Panc1 (cell line): ENCODE measurements at regions not wholly inside any gene's neighbourhood (a gene's known extent, or its start where the extent isn't known, plus 50 kb on each side); places are given as distances from the start of the nearest gene placed in this dataset.

ENCODE experiments used
- ATAC-seq: fragments of 200-7000 bp; cut with Tn5 transposase; 2 replicates; pipeline ENCODE4 v1.9.1; 2020; ENCODE audit warnings: mild to moderate bottlenecking, moderate library complexity
- BruUV-seq: library from RNA; stranded (reverse); fragments of 400-500 nt; replicated peaks from 2 replicates; lab custom pipeline; 2021; lab: Mats Ljungman, UMichigan
- CTCF ChIA-PET: fragments of 300-600 bp; sonication (Branson Sonifier 250); formaldehyde crosslinking; loops from one replicate; lab custom pipeline; 2022; ENCODE audit warnings: antibody characterized with exemption; lab: Charles Lee
- POLR2A ChIA-PET: fragments of 300-600 bp; sonication (Branson Sonifier 250); formaldehyde crosslinking; loops from one replicate; lab custom pipeline; 2022; ENCODE audit warnings: antibody characterized with exemption; lab: Charles Lee
- DNase-seq: peaks from one replicate; pipeline ENCODE4 v3.0.0-alpha.2; 2010; ENCODE audit warnings: low read depth, low spot score
- H3K27ac ChIP-seq: 2 replicates; pipeline ENCODE4 v1.5.1; 2011; ENCODE audit warnings: mild to moderate bottlenecking, low read length, inconsistent platforms
- H3K27me3 ChIP-seq: fragments of 200-500 bp; sonication (Bioruptor generic); 2 replicates; pipeline ENCODE4 v1.6.0; 2014; ENCODE audit warnings: low read length, inconsistent platforms; ENCODE audit not compliant: control insufficient read depth, insufficient read depth
- H3K36me3 ChIP-seq: fragments of 200-500 bp; sonication (Bioruptor generic); 2 replicates; pipeline ENCODE4 v1.5.1; 2014; ENCODE audit warnings: inconsistent platforms, mild to moderate bottlenecking, low read length, moderate library complexity; ENCODE audit not compliant: control insufficient read depth, insufficient read depth
- H3K4me1 ChIP-seq: 2 replicates; pipeline ENCODE4 v1.5.1; 2011; ENCODE audit warnings: inconsistent platforms, mild to moderate bottlenecking, low read length, moderate library complexity; ENCODE audit not compliant: control insufficient read depth, insufficient read depth
- H3K4me3 ChIP-seq, 2 experiments: 2 replicates each; pipeline ENCODE4 v1.5.1; 2011 to 2012; ENCODE audit warnings: low read depth in 2 of 2, low read length in 2 of 2, mild to moderate bottlenecking in 2 of 2, inconsistent platforms in 1 of 2, moderate library complexity in 1 of 2
- H3K9me3 ChIP-seq: fragments of 200-500 bp; sonication (Bioruptor generic); 2 replicates; pipeline ENCODE4 v1.5.1; 2014; ENCODE audit warnings: low read depth, mild to moderate bottlenecking, inconsistent platforms, low read length, moderate library complexity; ENCODE audit not compliant: control insufficient read depth, insufficient read depth
- POLR2AphosphoS5 ChIP-seq: IDR thresholded peaks from 2 replicates; pipeline ENCODE4 v1.6.1; 2012; ENCODE audit warnings: mild to moderate bottlenecking, low read depth, low read length, moderate library complexity
- SIN3A ChIP-seq: IDR thresholded peaks from 2 replicates; pipeline ENCODE4 v1.6.1; 2012; ENCODE audit warnings: low read depth, mild to moderate bottlenecking, low read length, moderate library complexity, borderline replicate concordance; ENCODE audit not compliant: insufficient read depth
- TCF7L2 ChIP-seq: IDR thresholded peaks from 2 replicates; pipeline ENCODE4 v1.6.1; 2011; ENCODE audit warnings: mild to moderate bottlenecking, low read depth, low read length, inconsistent platforms
- in situ Hi-C: cut with HindIII; loops from 2 replicates; pipeline ENCODE4 v1.10.0; 2016; ENCODE audit warnings: low sequenced_read_pairs, low pct_unique_long_range_greater_than_20kb
- intact Hi-C: fragments of 100-400 bp; cut with micrococcal nuclease; formaldehyde crosslinking; loops from one replicate; pipeline ENCODE4 v1.10.0; 2022; ENCODE audit not compliant: unreplicated experiment
- TF ChIP-seq, protein P1 (sequence below): fragments of 450-650 bp; IDR thresholded peaks from 2 replicates; pipeline ENCODE4 v1.5.1; 2017; ENCODE audit warnings: mild to moderate bottlenecking
- TF ChIP-seq, protein P2 (sequence below), 2 experiments: IDR thresholded peaks; 2 replicates each; pipeline ENCODE4 v1.6.1; 2011 to 2012; ENCODE audit warnings: low read depth in 2 of 2, control low read depth in 1 of 2, low read length in 1 of 2, mild to moderate bottlenecking in 1 of 2, moderate library complexity in 1 of 2; ENCODE audit not compliant: insufficient read depth in 1 of 2

DNA sequence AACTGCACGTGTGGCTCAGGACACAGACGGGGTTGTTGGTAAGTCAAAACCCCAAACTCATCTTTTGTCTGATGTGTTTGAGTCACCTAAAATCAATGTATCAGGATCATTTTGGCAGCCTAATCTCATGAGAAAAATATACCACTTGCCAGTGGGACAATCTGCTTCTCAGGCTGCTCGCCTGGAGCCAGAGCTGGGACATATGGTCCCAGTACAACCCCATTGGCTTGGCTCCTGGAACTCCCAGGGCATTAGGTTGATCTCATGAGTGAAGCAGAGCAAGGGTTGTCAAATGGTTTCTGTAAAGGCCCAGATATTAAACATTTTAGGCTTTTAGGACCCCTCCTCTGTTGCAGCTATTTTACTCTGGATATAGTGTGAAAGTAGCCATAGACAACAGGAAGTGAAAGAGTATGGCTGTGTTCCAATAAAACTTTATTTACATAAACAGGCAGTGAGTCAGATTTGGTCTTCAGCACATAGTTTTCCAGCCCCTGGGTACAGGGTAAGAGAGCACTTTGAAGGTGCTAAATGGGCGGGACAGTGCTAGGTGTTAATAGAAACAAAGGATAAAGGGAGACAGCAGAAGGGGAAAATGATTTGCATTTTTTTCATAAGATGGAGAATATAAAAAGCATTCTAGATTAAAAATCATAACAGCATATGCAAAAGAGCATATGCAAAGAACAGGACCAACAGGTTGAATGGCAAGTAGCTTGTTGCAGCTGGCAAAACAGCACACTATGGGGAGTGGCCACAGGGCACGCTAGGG is 290.8 kb downstream of the KCNS3 start:
- Histone ChIP-seq H3K4me3 (no peak overlapping the region), H3K9me3 (no peaks in the 10 kb centered on the region), H3K27me3 (no peaks in the 10 kb centered on the region), H3K4me1 (no peaks in the 10 kb centered on the region), H3K27ac (no peak overlapping the region), H3K36me3 (no peaks in the 10 kb centered on the region)
- ChIA-PET POLR2A (no interaction called here), CTCF (no interaction called here)
- DNase-seq (no peak), ATAC-seq (no peak)
- intact Hi-C loops (no loop called here), in situ Hi-C loops (no loop called here)
- BruUV-seq = no TSS peak
- TF ChIP-seq, protein P1, sequence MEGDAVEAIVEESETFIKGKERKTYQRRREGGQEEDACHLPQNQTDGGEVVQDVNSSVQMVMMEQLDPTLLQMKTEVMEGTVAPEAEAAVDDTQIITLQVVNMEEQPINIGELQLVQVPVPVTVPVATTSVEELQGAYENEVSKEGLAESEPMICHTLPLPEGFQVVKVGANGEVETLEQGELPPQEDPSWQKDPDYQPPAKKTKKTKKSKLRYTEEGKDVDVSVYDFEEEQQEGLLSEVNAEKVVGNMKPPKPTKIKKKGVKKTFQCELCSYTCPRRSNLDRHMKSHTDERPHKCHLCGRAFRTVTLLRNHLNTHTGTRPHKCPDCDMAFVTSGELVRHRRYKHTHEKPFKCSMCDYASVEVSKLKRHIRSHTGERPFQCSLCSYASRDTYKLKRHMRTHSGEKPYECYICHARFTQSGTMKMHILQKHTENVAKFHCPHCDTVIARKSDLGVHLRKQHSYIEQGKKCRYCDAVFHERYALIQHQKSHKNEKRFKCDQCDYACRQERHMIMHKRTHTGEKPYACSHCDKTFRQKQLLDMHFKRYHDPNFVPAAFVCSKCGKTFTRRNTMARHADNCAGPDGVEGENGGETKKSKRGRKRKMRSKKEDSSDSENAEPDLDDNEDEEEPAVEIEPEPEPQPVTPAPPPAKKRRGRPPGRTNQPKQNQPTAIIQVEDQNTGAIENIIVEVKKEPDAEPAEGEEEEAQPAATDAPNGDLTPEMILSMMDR = no peak

DNA sequence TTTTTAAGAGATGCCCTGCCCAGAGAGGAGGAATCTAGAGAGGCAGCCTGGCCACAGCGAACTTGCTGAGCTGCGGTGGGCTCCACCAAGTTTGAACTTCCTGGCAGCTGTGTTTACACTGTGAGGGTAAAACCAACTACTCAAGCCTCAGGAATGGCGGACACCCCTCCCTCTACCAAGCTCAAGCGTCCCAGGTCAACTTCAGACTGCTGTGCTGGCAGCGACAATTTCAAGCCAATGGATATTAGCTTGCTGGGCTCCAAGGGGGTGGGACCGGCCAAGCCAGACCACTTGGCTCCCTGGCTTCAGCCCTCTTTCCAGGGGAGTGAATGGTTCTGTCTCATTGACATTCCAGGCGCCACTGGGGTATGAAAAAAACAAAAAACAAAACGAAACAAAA is 289.4 kb downstream of the KCNS3 start:
- Histone ChIP-seq H3K36me3 (no peaks in the 10 kb centered on the region), H3K27me3 (no peaks in the 10 kb centered on the region), H3K9me3 (no peaks in the 10 kb centered on the region), H3K4me3 (no peak overlapping the region), H3K27ac (no peak overlapping the region), H3K4me1 (no peaks in the 10 kb centered on the region)
- ChIA-PET CTCF (no interaction called here), POLR2A (no interaction called here)
- DNase-seq = no peak
- BruUV-seq = no TSS peak
- ATAC-seq = no peak
- in situ Hi-C loops (no loop called here), intact Hi-C loops (no loop called here)
- TF ChIP-seq, protein P2, sequence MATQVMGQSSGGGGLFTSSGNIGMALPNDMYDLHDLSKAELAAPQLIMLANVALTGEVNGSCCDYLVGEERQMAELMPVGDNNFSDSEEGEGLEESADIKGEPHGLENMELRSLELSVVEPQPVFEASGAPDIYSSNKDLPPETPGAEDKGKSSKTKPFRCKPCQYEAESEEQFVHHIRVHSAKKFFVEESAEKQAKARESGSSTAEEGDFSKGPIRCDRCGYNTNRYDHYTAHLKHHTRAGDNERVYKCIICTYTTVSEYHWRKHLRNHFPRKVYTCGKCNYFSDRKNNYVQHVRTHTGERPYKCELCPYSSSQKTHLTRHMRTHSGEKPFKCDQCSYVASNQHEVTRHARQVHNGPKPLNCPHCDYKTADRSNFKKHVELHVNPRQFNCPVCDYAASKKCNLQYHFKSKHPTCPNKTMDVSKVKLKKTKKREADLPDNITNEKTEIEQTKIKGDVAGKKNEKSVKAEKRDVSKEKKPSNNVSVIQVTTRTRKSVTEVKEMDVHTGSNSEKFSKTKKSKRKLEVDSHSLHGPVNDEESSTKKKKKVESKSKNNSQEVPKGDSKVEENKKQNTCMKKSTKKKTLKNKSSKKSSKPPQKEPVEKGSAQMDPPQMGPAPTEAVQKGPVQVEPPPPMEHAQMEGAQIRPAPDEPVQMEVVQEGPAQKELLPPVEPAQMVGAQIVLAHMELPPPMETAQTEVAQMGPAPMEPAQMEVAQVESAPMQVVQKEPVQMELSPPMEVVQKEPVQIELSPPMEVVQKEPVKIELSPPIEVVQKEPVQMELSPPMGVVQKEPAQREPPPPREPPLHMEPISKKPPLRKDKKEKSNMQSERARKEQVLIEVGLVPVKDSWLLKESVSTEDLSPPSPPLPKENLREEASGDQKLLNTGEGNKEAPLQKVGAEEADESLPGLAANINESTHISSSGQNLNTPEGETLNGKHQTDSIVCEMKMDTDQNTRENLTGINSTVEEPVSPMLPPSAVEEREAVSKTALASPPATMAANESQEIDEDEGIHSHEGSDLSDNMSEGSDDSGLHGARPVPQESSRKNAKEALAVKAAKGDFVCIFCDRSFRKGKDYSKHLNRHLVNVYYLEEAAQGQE (IDR thresholded peaks at IDR 0.05; ENCODE audit: insufficient read depth in 1 of 2, low read depth in 2 of 2, low read length in 1 of 2) = no peak
- TF ChIP-seq, protein P1 = no peak
- TF ChIP-seq TCF7L2 (no peak), SIN3A (no peak), POLR2AphosphoS5 (no peak)
